Spleen (tissue), 7 donors: ENCODE measurements at regions not wholly inside any gene's neighbourhood (a gene's known extent, or its start where the extent isn't known, plus 50 kb on each side); places are given as distances from the start of the nearest gene placed in this dataset.

ENCODE experiments used
- CTCF ChIP-seq, 11 experiments: fragments of 200-600 bp in 7 of 11; fragments of 450-650 bp in 4 of 11; sonication (generic) in 4 of 11; IDR thresholded peaks in 8 of 11; conservative IDR thresholded peaks in 3 of 11; 1 replicate in 7 of 11; 2 replicates in 4 of 11; pipeline versions ENCODE4 v1.4.0 to v1.8.0; 2016 to 2021; ENCODE audit warnings: antibody characterized with exemption in 11 of 11, inconsistent platforms in 4 of 11, mild to moderate bottlenecking in 1 of 11
- POLR2A ChIP-seq, 3 donors: fragments of 450-650 bp; IDR thresholded peaks; one replicate each; pipeline ENCODE4 v1.5.1; 2017; ENCODE audit warnings: antibody characterized with exemption in 3 of 3, mild to moderate bottlenecking in 1 of 3
- POLR2AphosphoS5 ChIP-seq, 3 donors: sonication (generic); formaldehyde crosslinking; IDR thresholded peaks; one replicate each; pipeline ENCODE4 v1.5.1; 2017; ENCODE audit warnings: antibody characterized with exemption in 3 of 3
- donor health status: DM: no; HTN: no; CAD: no; lungs with moderate emphysema.
- donor health status: DM: no; HTN: no; CAD: no.
- donor health status: DM: no; HTN: no; CAD: no.

GRCh38 chr13:44305917-44306370 is 67.7 kb upstream of the SERP2 start:
- TF ChIP-seq CTCF (IDR thresholded peaks at IDR 0.05 in 8 of 11, conservative IDR thresholded peaks at IDR 0.05 in 3 of 11), result no peak
- TF ChIP-seq POLR2A (IDR thresholded peaks at IDR 0.05), result no peak
- TF ChIP-seq POLR2AphosphoS5 (IDR thresholded peaks at IDR 0.05), result no peak
